Myocyte (in vitro differentiated cells): ENCODE measurements at regions not wholly inside any gene's neighbourhood (a gene's known extent, or its start where the extent isn't known, plus 50 kb on each side); places are given as distances from the start of the nearest gene placed in this dataset.
"Not testable (repeated sequence)": the region's sequence is repeated elsewhere in the genome, so short reads cannot be mapped to it uniquely, and the experiment has no call there.

Experiments
- DNase-seq: peaks from one replicate; pipeline ENCODE4 v3.0.0-alpha.2; 2012; ENCODE audit warnings: low read depth

DNA sequence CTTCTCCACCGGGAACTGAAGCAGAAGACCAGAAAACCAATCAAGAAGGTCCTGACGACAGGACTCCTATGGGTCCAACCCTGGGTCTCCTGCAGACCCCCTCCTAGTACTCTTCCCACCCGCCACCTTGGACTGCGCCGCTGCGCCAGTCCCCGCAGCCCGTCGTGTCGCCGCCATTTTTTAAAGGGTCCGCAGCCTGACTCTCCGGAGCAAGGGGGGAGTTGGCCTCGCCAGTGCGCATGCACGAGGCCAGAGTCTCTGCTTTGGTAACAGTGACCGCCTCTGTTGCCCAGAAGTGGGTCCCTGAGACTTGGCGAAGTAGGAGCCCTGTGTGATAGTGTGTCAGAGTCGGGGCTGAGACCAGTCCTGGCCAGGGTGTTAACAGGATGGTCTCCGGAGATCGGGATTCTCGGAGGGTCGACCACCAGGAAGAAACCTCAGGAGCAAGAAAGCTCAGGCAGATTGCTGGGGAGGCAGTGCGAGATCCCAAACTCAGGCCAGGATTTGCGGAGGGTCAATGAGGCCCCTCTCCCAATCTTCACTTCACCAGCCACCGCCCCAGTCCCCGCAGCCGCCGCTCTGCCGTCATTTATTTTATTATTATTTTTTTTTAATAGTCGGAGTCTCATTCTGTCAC is 612.5 kb downstream of the KCNJ18 start:
- no peak for DNase-seq

DNA sequence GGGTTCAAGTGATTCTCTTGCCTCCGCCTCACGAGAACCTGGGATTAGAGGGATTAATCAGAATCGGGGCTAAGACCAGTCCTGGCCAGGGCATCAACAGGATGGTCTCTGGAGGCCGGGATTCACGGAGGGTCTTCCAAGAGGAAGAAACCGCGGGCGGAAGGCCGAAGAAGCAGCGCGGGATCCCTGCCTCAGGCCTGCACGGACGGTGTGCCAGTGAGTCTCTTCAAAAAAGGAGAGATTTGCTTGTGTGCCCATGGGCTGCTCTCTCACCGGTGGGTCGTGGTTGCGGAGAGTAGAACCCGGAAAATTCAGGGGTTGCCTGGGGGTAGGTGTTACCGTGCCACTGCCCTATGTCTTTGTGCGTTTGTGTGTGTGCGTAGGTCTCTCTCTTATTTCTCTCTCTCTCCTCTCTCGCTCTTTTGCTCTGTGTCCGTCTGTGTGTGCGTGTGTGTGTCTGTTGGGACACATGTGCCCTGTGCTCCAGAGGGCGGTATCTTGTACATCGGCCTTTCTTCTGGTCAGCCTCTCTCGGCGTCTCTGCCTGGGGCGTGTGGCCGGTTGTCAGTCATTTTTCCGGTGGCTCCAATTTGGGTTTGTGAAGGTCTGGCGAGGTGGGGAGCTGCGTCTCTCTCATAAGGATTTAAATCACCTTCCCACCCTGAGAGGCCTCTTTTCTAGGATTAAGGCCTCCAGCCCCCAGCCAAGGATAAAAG is 613.2 kb downstream of the KCNJ18 start:
- DNase-seq, result no peak

DNA sequence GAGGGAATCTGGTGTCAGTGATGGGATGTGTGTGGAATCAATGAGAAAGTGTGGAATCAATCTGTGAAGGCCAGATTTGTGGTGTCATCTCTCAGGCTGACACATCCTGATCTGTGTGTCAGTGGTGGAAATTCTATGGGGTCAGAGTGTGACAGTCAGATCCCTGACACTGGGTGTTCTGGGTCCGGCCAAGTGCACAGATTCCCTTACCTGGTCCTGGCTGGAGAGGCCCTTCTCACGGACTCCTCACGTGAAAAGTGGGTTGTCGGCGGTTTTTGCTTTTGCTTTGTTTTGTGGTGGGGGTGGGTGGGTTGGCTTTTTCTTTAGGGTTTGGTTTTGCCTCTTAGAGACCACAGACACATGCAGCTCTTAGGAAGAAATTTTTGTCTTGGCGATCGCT is 618.0 kb downstream of the KCNJ18 start:
- not testable (repeated sequence) for DNase-seq

DNA sequence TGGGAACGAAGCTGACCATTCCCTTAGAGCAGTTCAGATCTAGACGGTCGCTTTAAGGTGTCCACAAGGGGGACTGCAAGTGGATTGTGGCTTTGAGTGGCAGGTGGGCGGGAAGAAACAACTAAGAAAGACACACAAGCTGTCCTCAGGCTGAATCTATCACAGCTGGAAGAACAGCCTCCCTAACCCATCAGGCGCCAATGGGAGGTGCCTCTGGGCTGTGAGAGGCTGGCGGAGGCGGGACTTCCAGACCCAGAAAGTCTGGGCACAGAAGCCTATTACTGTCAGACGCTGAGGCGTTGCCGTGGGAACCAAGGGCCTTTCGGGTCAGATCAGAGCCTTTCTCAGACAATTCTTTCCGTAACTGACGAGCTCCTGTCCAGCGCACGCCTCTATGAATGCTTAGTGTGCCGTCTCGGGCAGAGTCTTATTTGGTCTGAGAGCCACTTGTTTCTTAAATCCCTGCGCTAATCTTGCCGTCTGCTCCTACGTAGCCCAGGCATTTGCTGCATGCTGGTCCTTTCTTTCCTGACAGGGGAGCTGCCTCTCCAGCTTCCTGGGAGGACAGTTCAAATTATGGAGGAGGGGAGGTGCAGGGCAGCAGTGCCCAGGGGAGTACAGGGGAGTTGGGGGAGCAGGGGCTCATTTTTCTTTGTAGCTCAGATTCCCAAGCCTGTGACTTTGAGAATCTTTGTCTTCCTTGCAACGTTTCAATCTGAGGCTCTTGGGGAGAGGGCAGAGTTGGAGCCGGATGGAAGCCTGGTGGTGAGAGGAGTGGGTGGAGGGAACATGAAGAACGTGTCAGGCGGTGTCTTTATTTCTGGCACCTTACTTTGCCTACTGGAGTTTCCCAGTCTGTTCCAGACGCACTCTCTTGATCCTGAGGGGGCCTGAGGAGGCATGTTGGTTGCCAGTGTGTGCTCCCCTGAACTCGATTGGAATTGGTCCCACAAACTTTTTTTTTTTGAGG is 618.7 kb downstream of the KCNJ18 start:
- no peak for DNase-seq

DNA sequence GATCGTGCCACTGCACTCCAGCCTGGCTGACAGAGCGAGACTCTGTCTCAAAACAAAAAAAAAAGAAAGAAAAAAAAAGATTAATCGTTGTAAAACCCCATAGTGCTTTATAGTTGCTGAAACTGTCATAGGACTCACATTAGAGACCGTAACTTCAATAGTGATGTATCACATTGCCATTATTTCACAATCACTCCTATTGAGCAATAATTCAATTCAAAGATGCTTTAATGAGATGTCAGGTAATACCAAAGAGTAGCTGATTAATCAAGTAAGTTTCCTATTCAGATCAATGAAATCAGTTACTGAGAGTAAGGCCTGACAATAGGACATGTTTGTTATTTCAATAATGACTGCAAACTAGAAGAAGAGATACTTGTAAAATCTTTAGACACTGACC is 628.7 kb downstream of the KCNJ18 start:
- DNase-seq, result not testable (repeated sequence)

DNA sequence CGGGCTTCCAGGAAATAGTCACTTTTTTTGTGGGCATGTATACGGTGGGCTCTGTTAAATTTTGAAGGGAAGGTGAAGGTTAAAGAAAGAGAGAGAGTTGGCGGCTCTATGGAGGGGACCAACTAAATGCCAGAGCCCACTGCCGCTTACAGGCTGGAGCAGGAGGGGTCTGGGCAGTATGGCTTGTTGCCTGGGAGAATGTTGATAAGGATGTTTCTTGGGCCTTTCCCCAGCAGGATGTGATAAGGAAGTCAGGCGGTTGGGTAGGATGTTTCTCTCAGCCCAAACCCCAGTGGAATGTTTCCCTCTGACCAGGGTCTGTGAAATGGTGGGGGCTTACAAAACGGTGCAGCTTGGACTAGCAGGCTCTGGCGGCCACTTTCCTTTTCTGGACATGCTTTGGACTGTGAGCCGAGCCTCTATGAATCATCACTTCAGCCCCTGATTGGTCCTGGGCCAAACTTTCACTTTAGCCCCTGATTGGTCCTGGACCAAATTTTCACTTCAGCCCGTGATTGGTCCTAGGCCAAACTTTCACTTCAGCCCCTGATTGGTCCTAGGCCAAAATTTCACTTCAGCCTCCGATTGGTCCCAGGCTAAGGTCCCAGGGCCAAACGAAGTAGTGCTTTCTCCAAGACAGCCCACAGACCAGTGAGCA is 630.7 kb downstream of the KCNJ18 start:
- DNase-seq, result not testable (repeated sequence)

DNA sequence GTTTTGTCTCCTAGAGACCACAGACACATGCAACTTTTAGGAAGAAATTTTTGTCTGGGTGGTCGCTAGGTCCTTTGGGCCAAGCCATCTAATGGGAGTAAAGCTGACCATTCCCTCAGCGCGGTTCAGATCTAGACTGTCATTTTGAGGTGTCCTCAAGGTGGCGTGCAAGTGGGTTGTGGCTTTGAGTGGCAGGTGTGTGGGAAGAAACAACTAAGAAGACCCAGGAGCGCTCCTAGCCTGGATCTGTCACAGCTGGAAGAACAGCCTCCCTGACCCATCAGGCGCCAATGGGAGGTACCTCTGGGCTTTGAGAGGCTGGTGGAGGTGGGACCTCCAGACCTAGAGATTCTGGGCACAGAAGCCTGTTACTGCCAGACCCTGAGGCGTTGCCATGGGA is 645.1 kb downstream of the KCNJ18 start:
- no peak for DNase-seq

DNA sequence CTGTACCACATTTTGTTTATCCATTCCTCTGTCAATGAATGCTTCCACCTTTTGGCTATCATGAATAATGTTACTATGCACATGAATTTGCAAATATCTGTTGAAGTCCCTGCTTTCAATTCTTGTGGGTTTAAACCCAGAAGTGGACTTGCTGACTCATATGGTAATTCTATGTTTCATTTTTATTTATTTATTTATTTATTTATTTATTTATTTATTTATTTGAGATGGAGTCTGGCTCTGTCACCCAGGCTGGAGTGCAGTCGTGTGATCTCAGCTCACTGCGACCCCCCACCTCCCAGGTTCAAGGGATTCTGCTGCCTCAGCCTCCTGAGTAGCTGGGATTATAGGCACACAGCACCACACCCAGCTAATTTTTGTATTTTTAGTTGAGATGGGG is 664.3 kb downstream of the KCNJ18 start:
- not testable (repeated sequence) for DNase-seq

DNA sequence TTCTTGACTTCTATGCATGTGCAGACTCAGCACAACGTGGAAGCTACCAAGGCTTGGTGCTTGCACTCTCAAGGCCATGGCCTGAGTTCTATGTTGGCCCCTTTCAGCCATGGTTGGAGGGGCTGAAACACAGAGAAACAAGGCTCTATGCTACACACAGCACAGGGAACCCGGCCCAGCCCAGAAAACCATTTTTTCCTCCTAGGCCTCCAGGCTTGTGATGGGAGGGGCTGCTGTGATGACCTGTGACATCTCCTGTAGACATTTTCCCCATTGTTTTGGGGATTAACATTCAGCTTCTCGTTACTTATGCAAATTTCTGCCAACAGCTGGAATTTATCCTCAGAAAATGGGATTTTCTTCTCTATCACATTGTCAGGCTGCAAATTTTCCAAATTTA is 678.7 kb downstream of the KCNJ18 start:
- DNase-seq, result not testable (repeated sequence)

DNA sequence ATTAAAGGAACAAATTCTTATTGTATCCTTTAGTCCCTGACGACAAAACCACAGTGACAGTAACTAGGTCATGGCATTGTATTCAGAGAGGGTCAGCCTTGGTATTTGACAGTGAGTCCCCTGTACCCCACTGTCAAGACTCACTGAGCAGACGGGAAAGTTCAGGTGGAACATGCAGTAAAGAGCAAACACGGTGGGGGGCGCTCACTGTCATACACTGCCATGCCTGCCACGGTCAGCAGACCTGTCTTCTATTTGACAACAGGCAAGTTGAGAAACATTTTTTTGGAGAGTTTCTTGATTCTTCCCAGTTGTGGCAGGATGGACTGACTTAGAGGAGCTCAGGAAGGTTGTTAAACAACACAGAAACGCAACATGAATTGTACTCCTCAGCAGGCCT is 681.6 kb downstream of the KCNJ18 start:
- no peak for DNase-seq

DNA sequence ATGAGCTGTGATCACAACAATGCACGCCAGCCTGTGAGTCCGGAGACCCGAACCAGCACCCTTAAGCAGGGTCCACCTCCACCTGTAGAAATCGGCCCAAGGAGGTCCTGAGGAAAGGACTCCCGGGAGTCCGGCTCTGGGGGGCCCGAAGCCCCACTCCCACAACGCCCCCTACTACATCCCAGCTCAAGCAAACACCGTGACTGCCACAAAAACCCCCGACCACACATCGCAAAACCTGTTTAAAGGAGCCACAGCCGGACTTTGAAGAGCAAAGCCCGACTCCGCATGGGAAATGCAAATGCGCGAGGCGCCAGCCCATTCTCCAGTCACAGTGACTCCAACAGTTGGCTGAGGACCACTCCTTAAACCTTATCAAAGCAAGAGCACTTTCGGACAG is 682.4 kb downstream of the KCNJ18 start:
- no peak for DNase-seq

DNA sequence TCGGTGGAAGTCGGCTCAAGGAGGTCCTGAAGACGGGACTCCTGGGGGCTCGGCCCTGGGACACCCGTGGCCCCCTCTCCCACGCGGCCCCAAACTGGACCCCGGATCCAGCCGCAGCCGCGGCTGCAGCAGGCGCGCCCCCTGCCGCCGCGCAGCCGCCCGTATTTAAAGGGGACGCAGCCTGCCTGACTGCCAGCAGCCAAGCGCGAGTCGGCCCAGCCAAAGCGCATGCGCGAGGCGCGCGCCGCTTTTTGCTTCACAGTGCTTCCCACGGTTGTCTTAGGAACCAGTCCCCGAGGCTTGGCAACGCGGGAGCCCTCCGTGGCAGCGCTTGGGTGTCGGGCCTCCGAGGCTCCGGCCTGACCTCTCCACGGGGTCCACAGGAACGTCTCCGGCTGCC is 684.4 kb downstream of the KCNJ18 start:
- not testable (repeated sequence) for DNase-seq

DNA sequence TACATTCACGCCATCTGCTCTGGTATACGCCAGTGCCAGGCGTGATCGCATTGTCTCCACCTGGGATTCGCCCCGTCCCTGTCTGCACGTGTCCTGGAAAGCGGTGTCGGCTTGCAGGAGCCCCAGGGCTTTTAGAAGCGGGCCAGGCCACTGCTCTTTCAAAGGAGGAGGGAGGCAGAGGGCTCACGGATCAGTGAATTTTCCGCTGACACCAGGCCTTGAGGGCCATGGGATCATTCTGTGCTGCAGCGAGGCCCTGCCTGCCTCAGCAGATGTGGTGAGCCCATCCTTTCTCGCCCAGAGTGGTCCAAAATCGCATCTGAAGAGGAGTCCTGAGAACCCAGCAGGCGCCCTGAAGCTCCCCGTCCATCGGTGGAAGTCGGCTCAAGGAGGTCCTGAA is 686.4 kb downstream of the KCNJ18 start:
- DNase-seq, result not testable (repeated sequence)

DNA sequence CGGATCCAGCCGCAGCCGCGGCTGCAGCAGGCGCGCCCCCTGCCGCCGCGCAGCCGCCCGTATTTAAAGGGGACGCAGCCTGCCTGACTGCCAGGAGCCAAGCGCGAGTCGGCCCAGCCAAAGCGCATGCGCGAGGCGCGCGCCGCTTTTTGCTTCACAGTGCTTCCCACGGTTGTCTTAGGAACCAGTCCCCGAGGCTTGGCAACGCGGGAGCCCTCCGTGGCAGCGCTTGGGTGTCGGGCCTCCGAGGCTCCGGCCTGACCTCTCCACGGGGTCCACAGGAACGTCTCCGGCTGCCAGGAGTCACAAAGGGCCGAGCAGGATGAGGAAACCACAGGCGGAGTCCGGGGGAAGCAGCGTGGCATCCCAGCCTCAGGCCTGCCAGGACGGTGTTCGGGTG is 689.3 kb downstream of the KCNJ18 start:
- not testable (repeated sequence) for DNase-seq

DNA sequence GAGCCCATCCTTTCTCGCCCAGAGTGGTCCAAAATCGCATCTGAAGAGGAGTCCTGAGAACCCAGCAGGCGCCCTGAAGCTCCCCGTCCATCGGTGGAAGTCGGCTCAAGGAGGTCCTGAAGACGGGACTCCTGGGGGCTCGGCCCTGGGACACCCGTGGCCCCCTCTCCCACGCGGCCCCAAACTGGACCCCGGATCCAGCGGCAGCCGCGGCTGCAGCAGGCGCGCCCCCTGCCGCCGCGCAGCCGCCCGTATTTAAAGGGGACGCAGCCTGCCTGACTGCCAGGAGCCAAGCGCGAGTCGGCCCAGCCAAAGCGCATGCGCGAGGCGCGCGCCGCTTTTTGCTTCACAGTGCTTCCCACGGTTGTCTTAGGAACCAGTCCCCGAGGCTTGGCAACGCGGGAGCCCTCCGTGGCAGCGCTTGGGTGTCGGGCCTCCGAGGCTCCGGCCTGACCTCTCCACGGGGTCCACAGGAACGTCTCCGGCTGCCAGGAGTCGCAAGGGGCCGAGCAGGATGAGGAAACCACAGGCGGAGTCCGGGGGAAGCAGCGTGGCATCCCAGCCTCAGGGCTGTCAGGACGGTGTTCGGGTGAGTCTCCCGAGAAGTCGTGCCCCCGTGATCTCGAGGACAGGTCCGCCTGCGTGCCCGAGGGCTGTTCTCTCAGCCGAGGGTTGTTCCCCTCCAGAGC is 691.6 kb downstream of the KCNJ18 start:
- not testable (repeated sequence) for DNase-seq

DNA sequence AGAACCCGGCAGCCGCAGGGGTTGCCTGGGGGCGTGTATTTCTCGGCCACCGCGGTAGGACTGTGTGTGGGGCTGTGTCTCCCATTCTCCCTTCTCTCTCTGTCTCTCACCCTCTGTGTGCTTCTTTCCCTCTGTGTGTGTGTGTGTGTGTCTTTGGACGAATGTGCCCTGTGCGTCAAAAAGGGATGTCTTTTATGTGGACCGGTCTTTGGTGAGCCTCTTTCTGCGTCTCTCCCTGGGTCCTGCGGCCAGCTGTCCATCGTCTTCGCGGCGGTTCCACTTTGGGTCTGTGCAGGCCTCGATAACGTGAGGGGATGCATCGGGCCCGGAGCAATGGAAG is 692.1 kb downstream of the KCNJ18 start:
- not testable (repeated sequence) for DNase-seq

DNA sequence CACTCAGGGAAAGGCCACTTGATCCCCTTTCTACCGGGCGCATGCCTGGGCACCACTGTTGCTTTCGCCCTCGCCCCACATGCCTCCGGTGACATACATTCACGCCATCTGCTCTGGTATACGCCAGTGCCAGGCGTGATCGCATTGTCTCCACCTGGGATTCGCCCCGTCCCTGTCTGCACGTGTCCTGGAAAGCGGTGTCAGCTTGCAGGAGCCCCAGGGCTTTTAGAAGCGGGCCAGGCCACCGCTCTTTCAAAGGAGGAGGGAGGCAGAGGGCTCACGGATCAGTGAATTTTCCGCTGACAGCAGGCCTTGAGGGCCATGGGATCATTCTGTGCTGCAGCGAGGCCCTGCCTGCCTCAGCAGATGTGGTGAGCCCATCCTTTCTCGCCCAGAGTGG is 706.1 kb downstream of the KCNJ18 start:
- DNase-seq, result not testable (repeated sequence)

DNA sequence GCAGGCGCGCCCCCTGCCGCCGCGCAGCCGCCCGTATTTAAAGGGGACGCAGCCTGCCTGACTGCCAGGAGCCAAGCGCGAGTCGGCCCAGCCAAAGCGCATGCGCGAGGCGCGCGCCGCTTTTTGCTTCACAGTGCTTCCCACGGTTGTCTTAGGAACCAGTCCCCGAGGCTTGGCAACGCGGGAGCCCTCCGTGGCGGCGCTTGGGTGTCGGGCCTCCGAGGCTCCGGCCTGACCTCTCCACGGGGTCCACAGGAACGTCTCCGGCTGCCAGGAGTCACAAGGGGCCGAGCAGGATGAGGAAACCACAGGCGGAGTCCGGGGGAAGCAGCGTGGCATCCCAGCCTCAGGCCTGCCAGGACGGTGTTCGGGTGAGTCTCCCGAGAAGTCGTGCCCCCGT is 706.7 kb downstream of the KCNJ18 start:
- not testable (repeated sequence) for DNase-seq

DNA sequence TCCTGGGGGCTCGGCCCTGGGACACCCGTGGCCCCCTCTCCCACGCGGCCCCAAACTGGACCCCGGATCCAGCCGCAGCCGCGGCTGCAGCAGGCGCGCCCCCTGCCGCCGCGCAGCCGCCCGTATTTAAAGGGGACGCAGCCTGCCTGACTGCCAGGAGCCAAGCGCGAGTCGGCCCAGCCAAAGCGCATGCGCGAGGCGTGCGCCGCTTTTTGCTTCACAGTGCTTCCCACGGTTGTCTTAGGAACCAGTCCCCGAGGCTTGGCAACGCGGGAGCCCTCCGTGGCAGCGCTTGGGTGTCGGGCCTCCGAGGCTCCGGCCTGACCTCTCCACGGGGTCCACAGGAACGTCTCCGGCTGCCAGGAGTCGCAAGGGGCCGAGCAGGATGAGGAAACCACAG is 712.8 kb downstream of the KCNJ18 start:
- DNase-seq, result not testable (repeated sequence)

DNA sequence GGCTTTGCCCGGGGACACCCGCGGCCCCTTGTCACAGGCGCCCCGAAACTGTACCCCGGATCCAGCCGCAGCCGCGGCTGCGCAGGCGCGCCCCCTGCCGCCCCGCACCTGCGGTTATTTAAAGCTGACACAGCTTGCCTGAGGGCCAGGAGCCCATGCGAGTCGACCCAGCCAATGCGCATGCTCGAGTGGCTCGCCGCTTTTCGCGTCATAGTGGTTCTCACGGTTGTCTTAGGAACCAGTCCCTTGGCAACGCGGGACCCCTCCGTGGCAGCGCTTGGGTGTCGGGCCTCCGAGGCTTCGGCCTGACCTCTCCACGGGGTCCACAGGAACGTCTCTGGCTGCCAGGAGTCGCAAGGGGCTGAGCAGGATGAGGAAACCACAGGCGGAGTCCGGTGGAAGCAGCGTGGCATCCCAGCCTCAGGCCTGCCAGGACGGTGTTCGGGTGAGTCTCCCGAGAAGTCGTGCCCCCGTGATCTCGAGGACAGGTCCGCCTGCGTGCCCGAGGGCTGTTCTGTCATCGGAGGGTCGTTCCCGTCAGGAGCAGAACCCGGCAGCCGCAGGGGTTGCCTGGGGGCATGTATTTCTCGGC is 716.9 kb downstream of the KCNJ18 start:
- no peak for DNase-seq
